Upper lobe of left lung (tissue), 6 donors: ENCODE measurements at regions not wholly inside any gene's neighbourhood (a gene's known extent, or its start where the extent isn't known, plus 50 kb on each side); places are given as distances from the start of the nearest gene placed in this dataset.

ENCODE experiments used
- ATAC-seq, 2 donors: fragments of 200-7000 bp; cut with Tn5 transposase; one replicate each; pipeline ENCODE4 v1.9.1; 2022; ENCODE audit warnings: mild to moderate bottlenecking in 2 of 2, moderate library complexity in 2 of 2; ENCODE audit not compliant: low FRiP score in 2 of 2
- DNase-seq, 2 donors: peaks; one replicate each; pipeline ENCODE4 v3.0.0-alpha.2; 2019 to 2020
- H3K27ac ChIP-seq, 4 donors: fragments of 200-600 bp; sonication (generic); one replicate each; pipeline ENCODE4 v1.5.1; 2016 to 2019
- H3K27me3 ChIP-seq, 4 donors: fragments of 200-600 bp; sonication (generic); one replicate each; pipeline ENCODE4 v1.5.1; 2017 to 2019
- H3K36me3 ChIP-seq, 4 donors: fragments of 200-600 bp; sonication (generic); one replicate each; pipeline ENCODE4 v1.5.1; 2016 to 2019
- H3K4me1 ChIP-seq, 4 donors: fragments of 200-600 bp; sonication (generic); one replicate each; pipeline ENCODE4 v1.5.1; 2018 to 2019
- H3K4me3 ChIP-seq, 4 donors: fragments of 200-600 bp; sonication (generic); one replicate each; pipeline ENCODE4 v1.5.1; 2017 to 2019; ENCODE audit warnings: mild to moderate bottlenecking in 2 of 4, moderate library complexity in 1 of 4
- H3K9me3 ChIP-seq, 4 donors: fragments of 200-600 bp; sonication (generic); one replicate each; pipeline ENCODE4 v1.5.1; 2018 to 2019
- EP300 ChIP-seq, 4 donors: sonication (generic); formaldehyde crosslinking; IDR thresholded peaks; one replicate each; pipeline ENCODE4 v1.5.1; 2017; ENCODE audit warnings: antibody characterized with exemption in 4 of 4, control low read depth in 2 of 4
- POLR2A ChIP-seq, 4 donors: fragments of 450-650 bp; IDR thresholded peaks; one replicate each; pipeline ENCODE4 v1.5.1; 2016 to 2017; ENCODE audit warnings: antibody characterized with exemption in 4 of 4, mild to moderate bottlenecking in 2 of 4
- POLR2AphosphoS5 ChIP-seq, 2 donors: sonication (generic); formaldehyde crosslinking; IDR thresholded peaks; one replicate each; pipeline ENCODE4 v1.5.1; 2017; ENCODE audit warnings: antibody characterized with exemption in 2 of 2
- WGBS, 2 donors: methylation state at CpG; one replicate each; pipeline ENCODE4 v1.1.5; 2017 to 2018; 5-methylcytosine and 5-hydroxymethylcytosine counted together
- TF ChIP-seq, protein P1 (sequence below), 6 experiments: fragments of 450-650 bp in 4 of 6; fragments of 200-600 bp in 2 of 6; sonication (generic) in 2 of 6; IDR thresholded peaks; one replicate each; pipeline ENCODE4 v1.5.1; 2016 to 2019; ENCODE audit warnings: antibody characterized with exemption in 6 of 6
- donor health status: DM: no; HTN: no; CAD: no; lungs with moderate emphysema.
- donor health status: DM: no; HTN: yes; CAD: no; lungs with severe emphysema.

DNA sequence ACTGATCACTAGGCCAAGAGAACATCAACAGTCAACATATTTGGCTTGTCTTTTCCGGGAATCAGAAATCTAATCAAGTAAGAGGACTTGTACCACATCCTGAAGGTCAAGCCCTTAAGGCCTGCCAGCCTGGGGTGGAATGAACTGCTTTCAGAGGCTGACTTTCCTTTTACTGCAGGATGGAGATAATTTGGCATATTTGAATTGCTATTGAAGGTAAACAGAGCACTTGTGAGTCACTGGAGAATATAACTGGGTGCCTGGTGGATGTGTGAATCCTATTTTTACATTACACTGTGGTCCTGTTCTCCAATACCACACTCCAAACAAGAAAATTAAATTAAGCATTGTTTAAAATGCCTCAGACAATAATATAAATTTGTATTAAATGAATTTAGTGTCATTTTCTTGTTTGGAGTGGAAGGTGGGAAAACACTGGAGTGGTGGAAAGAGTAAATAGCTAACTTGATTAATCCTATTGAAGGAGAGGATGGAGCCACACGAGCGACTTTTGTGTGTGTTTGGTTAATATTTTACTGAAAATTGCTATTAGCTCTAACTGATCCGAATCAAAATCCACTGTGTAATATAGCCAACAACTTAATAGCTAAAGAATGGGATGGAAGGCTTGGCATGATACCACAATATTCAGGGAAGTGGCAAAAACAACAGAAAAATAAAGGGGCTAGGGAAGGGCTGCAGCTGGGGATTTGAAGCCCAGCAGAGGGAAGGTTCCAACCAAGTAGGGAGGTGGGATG lies 89.4 kb downstream of the OTX2 start:
- 60 to 63% methylated on average over 4 of the region's 4 CpGs for WGBS, 2 donors
- no peak for DNase-seq
- Histone ChIP-seq H3K9me3 (no peaks in the 10 kb centered on the region), H3K27me3 (no peaks in the 10 kb centered on the region), H3K4me1 (no peaks in the 10 kb centered on the region), H3K27ac (no peak overlapping the region), H3K36me3 (no peaks in the 10 kb centered on the region), H3K4me3 (no peak overlapping the region)
- ATAC-seq, result no peak
- TF ChIP-seq POLR2A (IDR thresholded peaks at IDR 0.05) (no peak), EP300 (IDR thresholded peaks at IDR 0.05) (no peak), POLR2AphosphoS5 (IDR thresholded peaks at IDR 0.05) (no peak)
- TF ChIP-seq, protein P1, sequence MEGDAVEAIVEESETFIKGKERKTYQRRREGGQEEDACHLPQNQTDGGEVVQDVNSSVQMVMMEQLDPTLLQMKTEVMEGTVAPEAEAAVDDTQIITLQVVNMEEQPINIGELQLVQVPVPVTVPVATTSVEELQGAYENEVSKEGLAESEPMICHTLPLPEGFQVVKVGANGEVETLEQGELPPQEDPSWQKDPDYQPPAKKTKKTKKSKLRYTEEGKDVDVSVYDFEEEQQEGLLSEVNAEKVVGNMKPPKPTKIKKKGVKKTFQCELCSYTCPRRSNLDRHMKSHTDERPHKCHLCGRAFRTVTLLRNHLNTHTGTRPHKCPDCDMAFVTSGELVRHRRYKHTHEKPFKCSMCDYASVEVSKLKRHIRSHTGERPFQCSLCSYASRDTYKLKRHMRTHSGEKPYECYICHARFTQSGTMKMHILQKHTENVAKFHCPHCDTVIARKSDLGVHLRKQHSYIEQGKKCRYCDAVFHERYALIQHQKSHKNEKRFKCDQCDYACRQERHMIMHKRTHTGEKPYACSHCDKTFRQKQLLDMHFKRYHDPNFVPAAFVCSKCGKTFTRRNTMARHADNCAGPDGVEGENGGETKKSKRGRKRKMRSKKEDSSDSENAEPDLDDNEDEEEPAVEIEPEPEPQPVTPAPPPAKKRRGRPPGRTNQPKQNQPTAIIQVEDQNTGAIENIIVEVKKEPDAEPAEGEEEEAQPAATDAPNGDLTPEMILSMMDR (IDR thresholded peaks at IDR 0.05), result no peak

DNA sequence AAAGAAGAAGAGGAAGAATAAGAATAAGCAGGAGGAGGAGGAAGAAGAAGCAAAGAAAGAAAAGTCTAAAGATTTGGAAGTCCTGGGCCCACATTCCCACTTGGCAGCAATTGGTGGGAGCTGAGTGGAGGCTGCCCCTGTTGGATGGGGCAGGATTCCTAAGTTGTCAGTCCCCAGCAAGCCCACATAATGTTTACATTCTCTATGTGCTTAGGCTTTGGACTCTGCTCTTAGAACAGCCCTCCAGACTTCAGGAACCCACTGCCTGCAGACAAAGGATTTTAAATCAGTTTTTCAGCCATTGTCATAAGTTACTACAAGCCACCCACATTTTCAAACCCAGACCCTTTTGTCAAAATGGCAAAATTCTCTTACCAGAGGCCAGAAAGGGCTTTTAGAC lies 92.0 kb downstream of the OTX2 start:
- H3K36me3 ChIP-seq, result no peaks in the 10 kb centered on the region
- no peak overlapping the region for H3K4me3 ChIP-seq
- DNase-seq, result no peak
- H3K27me3 ChIP-seq, result no peaks in the 10 kb centered on the region
- ATAC-seq, result no peak
- no peak overlapping the region for H3K27ac ChIP-seq
- H3K4me1 ChIP-seq, result no peaks in the 10 kb centered on the region
- no peaks in the 10 kb centered on the region for H3K9me3 ChIP-seq
- TF ChIP-seq, protein P1 (IDR thresholded peaks at IDR 0.05), result no peak
- TF ChIP-seq POLR2A (IDR thresholded peaks at IDR 0.05), result no peak
- no peak for TF ChIP-seq POLR2AphosphoS5 (IDR thresholded peaks at IDR 0.05)
- no peak for TF ChIP-seq EP300 (IDR thresholded peaks at IDR 0.05)

DNA sequence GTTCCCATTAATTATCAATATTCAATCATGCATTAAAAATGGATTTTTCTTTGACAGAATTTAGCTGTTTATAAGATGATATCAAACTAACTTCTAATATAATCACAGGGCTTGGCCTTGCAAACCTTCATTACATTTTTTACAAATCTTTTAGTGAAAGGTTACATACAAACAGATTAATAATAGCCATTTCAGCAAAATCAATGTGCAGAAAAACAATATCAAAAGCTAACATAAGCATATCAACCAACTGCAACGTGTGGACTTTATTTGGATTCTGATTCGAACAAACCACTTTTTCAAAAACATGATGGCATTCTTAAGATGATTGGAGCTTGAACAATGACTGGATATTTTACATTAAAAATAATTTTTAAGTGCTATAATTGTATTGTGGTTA lies 93.6 kb downstream of the OTX2 start:
- no peaks in the 10 kb centered on the region for H3K36me3 ChIP-seq
- WGBS, 2 donors, result 76 to 77% methylated on average over 2 of the region's 2 CpGs
- H3K9me3 ChIP-seq, result no peaks in the 10 kb centered on the region
- DNase-seq, result no peak
- no peak overlapping the region for H3K4me3 ChIP-seq
- H3K4me1 ChIP-seq, result no peaks in the 10 kb centered on the region
- no peaks in the 10 kb centered on the region for H3K27me3 ChIP-seq
- no peak for TF ChIP-seq POLR2AphosphoS5 (IDR thresholded peaks at IDR 0.05)
- no peak for TF ChIP-seq POLR2A (IDR thresholded peaks at IDR 0.05)
- TF ChIP-seq, protein P1 (IDR thresholded peaks at IDR 0.05), result no peak
- no peak for TF ChIP-seq EP300 (IDR thresholded peaks at IDR 0.05)
- ATAC-seq, result no peak
- H3K27ac ChIP-seq, result no peak overlapping the region

- no peak for ATAC-seq
- Histone ChIP-seq H3K4me1 (no peaks in the 10 kb centered on the region), H3K27ac (no peak overlapping the region), H3K4me3 (no peak overlapping the region), H3K27me3 (no peaks in the 10 kb centered on the region), H3K9me3 (no peaks in the 10 kb centered on the region), H3K36me3 (no peaks in the 10 kb centered on the region)
- 63 to 74% methylated on average over 4 of the region's 4 CpGs for WGBS, 2 donors
- TF ChIP-seq EP300 (IDR thresholded peaks at IDR 0.05) (no peak), POLR2A (IDR thresholded peaks at IDR 0.05) (no peak), POLR2AphosphoS5 (IDR thresholded peaks at IDR 0.05) (no peak)
- TF ChIP-seq, protein P1 (IDR thresholded peaks at IDR 0.05), result no peak
- no peak for DNase-seq
Measured at GRCh38 chr14:56715938-56716337, 94.3 kb downstream of the OTX2 start.

DNA sequence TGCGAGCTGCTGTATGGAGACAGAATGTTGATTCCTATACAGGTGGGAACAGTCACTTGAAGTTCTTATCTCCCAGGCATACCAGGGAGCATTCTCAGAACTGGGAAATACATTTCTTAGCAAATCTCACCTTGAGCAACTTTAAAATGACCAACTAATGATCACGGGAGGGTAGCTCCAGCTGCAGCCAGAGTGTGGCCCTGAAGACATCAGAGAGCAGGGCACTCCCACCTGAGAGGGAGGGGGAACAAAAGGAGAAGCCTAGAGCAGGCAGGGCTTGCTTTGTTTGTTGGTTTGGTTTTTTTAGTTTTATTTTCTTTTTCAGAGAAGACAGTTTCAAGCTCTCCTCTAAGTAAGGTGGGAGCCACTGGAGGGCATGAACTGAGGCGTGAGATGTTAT lies 101.1 kb downstream of the OTX2 start:
- no peaks in the 10 kb centered on the region for H3K4me1 ChIP-seq
- WGBS, 2 donors, result 58 to 63% methylated on average over 3 of the region's 3 CpGs
- TF ChIP-seq POLR2A (IDR thresholded peaks at IDR 0.05) (no peak), EP300 (IDR thresholded peaks at IDR 0.05) (no peak), POLR2AphosphoS5 (IDR thresholded peaks at IDR 0.05) (no peak)
- TF ChIP-seq, protein P1 (IDR thresholded peaks at IDR 0.05), result no peak
- ATAC-seq, result no peak
- H3K36me3 ChIP-seq, result no peaks in the 10 kb centered on the region
- no peak overlapping the region for H3K27ac ChIP-seq
- no peaks in the 10 kb centered on the region for H3K9me3 ChIP-seq
- no peaks in the 10 kb centered on the region for H3K27me3 ChIP-seq
- H3K4me3 ChIP-seq, result no peak overlapping the region
- DNase-seq, result no peak
